Natural killer cell treated with Interleukin-12 subunit alpha and Interleukin-12 subunit beta and Interleukin-15 and Interleukin-18, amount 100 ng/mL, for 72 hours (primary cell): ENCODE measurements at regions not wholly inside any gene's neighbourhood (a gene's known extent, or its start where the extent isn't known, plus 50 kb on each side); places are given as distances from the start of the nearest gene placed in this dataset.
"Not testable (repeated sequence)": the region's sequence is repeated elsewhere in the genome, so short reads cannot be mapped to it uniquely, and the experiment has no call there.

Experiments used
- ATAC-seq, 2 donors: fragments of 150-1000 bp; cut with Tn5 transposase in 1 of 2; sonication (Bioruptor Pico), chemical (Tn5 transposase) in 1 of 2; 2 replicates each; pipeline ENCODE4 v1.10.0; 2021
- DNase-seq: peaks from one replicate; pipeline ENCODE4 v3.0.0; 2022; ENCODE audit warnings: low spot score
- H3K27ac Mint-ChIP-seq, 2 donors: 1 replicate in 1 of 2; 2 replicates in 1 of 2; pipeline ENCODE4 v1.8.0; 2022; ENCODE audit warnings: mixed read lengths in 2 of 2, mild to moderate bottlenecking in 1 of 2, moderate library complexity in 1 of 2
- H3K27me3 Mint-ChIP-seq, 2 donors: 1 replicate in 1 of 2; 2 replicates in 1 of 2; pipeline ENCODE4 v1.8.0; 2022; ENCODE audit warnings: mixed read lengths in 2 of 2
- H3K36me3 Mint-ChIP-seq: one replicate; pipeline ENCODE4 v1.8.0; 2022; ENCODE audit warnings: mixed read lengths
- H3K4me1 Mint-ChIP-seq, 2 donors: 1 replicate in 1 of 2; 2 replicates in 1 of 2; pipeline ENCODE4 v1.8.0; 2022; ENCODE audit warnings: low read depth in 2 of 2, mixed read lengths in 2 of 2, mild to moderate bottlenecking in 1 of 2
- H3K4me3 Mint-ChIP-seq: one replicate; pipeline ENCODE4 v1.8.0; 2022; ENCODE audit warnings: mixed read lengths
- H3K9me3 Mint-ChIP-seq: 2 replicates; pipeline ENCODE4 v1.8.0; 2022; ENCODE audit warnings: mixed read lengths

DNA sequence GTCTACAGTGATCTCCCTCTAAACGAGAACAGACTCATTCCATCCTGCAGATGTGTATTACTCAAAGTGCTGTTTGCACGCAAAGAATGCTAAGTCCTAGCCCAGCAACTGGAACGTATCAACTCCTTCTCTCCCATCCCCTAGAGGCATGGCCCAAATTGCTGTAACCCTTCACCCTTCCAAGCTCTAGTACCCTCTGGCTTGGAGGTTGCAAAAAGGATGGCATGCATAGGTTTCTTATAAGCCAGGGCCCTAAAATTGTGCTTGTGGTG is 71.5 kb upstream of the TGM3 start:
- Mint-ChIP-seq H3K9me3 (no peaks in the 10 kb centered on the region), H3K36me3 (peaks cover 4% of the 10 kb centered on the region), H3K4me3 (no peak overlapping the region), H3K4me1 (no peaks in the 10 kb centered on the region), H3K27me3 (peaks cover 17 to 28% of the 10 kb centered on the region in 2 donors), H3K27ac (no peak overlapping the region)
- ATAC-seq: no peak
- no peak for DNase-seq

DNA sequence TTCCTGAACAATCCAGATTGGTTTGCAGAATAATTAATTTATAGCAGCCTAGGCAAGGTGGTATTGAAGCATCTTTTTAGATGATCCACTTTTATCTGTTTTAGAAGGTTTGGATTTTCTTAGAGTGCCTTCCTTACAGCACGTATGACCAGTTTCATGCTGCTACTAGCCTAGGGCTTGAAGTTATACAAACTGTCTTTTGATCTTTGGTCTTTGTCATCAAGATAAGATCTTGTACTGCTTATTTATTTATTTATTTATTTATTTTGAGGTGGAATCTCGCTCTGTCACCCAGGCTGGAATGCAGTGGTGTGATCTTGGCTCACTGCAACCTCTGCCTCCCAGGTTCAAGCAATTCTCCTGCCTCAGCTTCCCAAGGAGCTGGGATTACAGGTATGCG is 68.5 kb upstream of the TGM3 start:
- not testable (repeated sequence) for ATAC-seq, DNase-seq, H3K27ac Mint-ChIP-seq, H3K4me1 Mint-ChIP-seq, H3K4me3 Mint-ChIP-seq, H3K36me3 Mint-ChIP-seq, H3K9me3 Mint-ChIP-seq
- H3K27me3 Mint-ChIP-seq: peaks cover 8 to 24% of the 10 kb centered on the region in 2 donors

DNA sequence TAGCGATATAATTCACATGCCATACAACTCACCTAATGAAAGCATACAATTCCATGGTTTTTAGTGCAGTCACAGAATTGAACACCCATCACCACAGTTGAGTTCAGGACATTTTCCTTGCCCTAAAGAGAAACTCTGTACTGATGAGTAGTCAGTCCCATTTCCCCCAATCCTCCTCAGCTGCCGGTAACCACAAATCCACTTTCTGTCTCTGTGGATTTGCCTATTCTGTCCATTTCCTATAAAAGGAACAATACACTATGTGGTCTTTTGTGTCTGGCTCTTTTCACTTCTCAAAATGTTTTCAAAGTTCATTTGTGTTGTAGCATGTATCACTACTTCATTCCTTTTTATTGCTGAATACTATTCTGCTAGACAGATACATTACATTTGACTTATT is 67.9 kb upstream of the TGM3 start:
- Mint-ChIP-seq H3K27me3 (peaks cover 8 to 24% of the 10 kb centered on the region in 2 donors), H3K9me3 (no peaks in the 10 kb centered on the region), H3K4me3 (no peak overlapping the region), H3K27ac (no peak overlapping the region), H3K36me3 (no peaks in the 10 kb centered on the region), H3K4me1 (no peaks in the 10 kb centered on the region)
- no peak for DNase-seq
- ATAC-seq: no peak

DNA sequence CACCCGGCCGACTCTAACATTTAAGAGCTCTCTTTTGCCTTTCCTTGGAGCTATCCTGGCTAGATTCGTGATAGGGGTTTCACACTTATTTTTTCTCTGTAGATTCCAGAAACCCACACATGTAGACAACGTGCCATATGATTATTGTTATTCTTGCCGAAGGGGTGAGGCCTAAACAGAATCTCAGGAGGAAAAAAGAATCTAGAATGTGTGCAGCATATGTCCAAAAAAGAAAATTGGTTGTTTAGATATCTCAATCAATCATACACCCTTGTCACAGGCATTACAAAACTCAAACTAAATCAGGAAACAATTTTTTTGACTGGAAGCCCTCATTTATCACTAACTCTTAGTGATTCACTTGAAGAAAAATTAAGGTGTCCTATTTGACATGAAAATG is 66.9 kb upstream of the TGM3 start:
- Mint-ChIP-seq H3K4me1 (no peaks in the 10 kb centered on the region), H3K9me3 (no peaks in the 10 kb centered on the region), H3K36me3 (no peaks in the 10 kb centered on the region), H3K4me3 (no peak overlapping the region), H3K27me3 (peaks cover 8 to 22% of the 10 kb centered on the region in 2 donors), H3K27ac (no peak overlapping the region)
- no peak for DNase-seq
- no peak for ATAC-seq

DNA sequence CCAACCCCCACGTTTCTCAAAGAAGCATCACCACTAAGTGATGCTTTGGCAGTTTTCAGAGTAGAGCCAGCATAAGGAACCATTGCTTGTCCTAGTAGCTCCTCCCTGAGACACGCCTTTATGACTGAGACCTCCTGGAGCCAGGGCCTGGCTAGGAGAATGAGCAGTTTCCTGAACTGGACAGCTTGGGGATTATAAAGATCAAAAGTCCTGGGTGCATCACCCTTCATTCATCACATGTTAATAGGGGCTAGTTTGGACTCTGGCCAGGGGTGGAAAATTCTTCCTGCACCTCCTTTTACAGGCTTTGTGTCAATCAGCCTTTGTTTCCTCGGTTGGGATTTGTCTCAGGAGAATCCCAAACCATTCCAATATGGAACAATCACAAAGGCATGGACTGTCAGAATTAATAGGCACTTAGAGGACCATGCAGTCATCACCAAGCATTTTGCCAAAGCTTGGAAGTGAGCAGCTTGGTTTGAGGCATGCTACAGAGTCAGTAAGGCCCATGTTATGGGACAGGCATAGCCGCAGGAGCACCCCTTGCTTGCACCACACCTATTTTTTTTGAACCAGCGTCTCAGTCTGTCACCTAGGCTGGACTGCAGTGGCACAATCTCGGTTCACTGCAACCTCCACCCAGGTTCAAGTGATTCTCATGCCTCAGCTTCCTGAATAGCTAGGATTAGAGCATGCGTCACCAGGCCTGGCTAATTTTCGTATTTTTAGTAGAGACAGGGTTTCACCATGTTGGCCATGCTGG is 64.9 kb upstream of the TGM3 start:
- DNase-seq (no peak), ATAC-seq (no peak)
- H3K36me3 Mint-ChIP-seq: no peaks in the 10 kb centered on the region

DNA sequence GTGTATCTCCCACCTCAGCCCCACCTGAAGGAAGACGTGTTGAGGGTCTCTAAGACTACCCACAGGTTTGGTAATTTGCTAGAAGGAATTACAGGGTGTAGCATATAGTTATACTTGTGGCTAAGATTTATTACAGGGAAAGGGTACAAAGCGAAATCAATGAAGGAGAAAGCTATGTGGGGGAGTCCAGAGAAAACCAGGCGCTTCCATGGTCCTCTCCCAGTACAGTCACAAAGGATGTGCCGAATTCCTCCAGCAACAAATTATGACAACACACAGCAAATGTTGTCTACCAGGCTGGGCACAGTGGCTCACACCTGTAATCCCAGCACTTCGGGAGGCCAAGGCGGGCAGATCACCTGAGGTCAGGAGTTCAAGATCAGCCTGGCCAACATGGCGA is 64.1 kb upstream of the TGM3 start:
- H3K9me3 Mint-ChIP-seq: no peaks in the 10 kb centered on the region
- H3K4me1 Mint-ChIP-seq: no peaks in the 10 kb centered on the region
- no peaks in the 10 kb centered on the region for H3K36me3 Mint-ChIP-seq
- no peak for DNase-seq
- ATAC-seq: no peak
- no peak overlapping the region for H3K4me3 Mint-ChIP-seq
- H3K27ac Mint-ChIP-seq: no peak overlapping the region
- peaks cover 6 to 16% of the 10 kb centered on the region in 2 donors for H3K27me3 Mint-ChIP-seq

More for the DNA sequence above, 64.9 kb upstream of the TGM3 start:
- Mint-ChIP-seq H3K27me3 (peaks cover 3 to 14% of the 10 kb centered on the region in 2 donors), H3K27ac (no peak overlapping the region), H3K9me3 (no peaks in the 10 kb centered on the region), H3K4me1 (no peaks in the 10 kb centered on the region), H3K4me3 (no peak overlapping the region)

DNA sequence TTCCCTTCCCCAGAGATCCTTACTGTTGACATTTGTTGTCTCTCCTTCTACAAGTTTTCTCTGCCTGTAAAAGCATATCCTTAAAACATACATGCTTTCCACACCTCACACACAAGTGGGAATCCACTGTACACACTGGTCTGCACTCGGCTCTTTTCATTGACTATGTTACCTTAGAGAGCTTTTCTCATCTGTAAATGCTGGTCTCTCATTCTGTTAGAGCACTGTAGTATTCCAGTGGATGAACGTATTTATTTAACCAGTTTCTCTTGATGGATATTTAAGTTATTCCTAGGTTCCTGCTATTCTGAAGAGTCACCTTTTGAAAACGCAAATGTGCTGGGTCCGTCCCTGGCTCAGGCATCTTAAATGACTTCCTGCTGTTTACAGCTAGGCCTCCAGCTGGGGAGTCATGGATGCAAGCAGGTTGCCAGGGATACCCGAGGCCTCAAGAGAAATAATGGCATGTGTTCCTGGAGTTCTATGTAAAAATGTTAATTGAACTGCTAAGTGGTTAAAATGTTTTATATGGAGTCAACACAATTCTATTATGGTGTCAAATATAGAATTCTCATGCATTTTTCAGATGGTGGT is 61.1 kb upstream of the TGM3 start:
- Mint-ChIP-seq H3K36me3 (no peaks in the 10 kb centered on the region), H3K9me3 (no peaks in the 10 kb centered on the region), H3K27ac (no peak overlapping the region), H3K27me3 (peaks cover 7 to 13% of the 10 kb centered on the region in 2 donors), H3K4me1 (no peaks in the 10 kb centered on the region), H3K4me3 (no peak overlapping the region)
- ATAC-seq (no peak), DNase-seq (no peak)

DNA sequence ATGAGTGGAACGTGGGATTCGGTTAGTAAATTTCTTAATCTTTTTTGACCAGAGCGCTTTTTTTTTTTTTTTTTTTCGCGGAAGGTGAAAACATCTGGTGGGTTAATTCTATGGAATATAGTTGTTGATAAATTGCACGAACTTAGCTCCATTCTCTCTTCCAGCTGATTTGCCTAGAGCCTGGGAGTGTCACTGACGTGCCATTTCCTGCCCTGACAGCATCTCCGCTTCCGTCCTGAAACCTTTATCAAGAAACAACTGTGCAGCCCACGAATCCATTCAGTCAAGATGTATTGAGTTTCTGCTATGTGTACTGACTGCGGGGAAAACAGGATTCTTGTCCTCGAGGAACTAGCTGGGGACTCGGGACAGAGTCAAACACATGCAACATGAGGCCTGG is 59.5 kb upstream of the TGM3 start:
- ATAC-seq (no peak), DNase-seq (no peak)
- H3K27me3 Mint-ChIP-seq: peaks cover 10 to 13% of the 10 kb centered on the region in 2 donors
- no peak overlapping the region for H3K27ac Mint-ChIP-seq
- no peaks in the 10 kb centered on the region for H3K36me3 Mint-ChIP-seq
- no peaks in the 10 kb centered on the region for H3K4me1 Mint-ChIP-seq
- no peaks in the 10 kb centered on the region for H3K9me3 Mint-ChIP-seq
- H3K4me3 Mint-ChIP-seq: no peak overlapping the region

DNA sequence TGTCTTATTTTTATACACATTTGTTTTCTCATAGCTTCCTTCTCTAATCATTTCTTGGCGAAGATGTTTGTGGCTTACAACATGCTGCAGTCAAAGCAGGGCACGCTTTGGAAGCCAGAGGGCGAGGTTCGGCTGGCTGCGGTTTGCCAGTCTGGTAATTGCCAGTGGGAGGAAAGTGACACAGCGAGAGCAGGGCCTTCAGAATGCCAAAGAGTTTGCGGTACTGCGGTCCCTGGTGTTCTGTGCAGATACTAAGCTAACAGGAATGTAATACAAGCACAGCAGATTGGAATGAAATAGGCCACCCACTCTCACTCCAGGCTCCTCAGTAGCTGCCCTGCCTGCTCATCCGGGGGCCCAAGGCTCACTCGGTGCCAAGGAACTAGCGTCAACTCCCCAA is 58.7 kb upstream of the TGM3 start:
- ATAC-seq (no peak), DNase-seq (no peak)
- H3K27ac Mint-ChIP-seq: no peak overlapping the region
- no peak overlapping the region for H3K4me3 Mint-ChIP-seq
- H3K36me3 Mint-ChIP-seq: no peaks in the 10 kb centered on the region
- H3K27me3 Mint-ChIP-seq: peaks cover 10 to 13% of the 10 kb centered on the region in 2 donors
- H3K9me3 Mint-ChIP-seq: no peaks in the 10 kb centered on the region
- no peaks in the 10 kb centered on the region for H3K4me1 Mint-ChIP-seq

DNA sequence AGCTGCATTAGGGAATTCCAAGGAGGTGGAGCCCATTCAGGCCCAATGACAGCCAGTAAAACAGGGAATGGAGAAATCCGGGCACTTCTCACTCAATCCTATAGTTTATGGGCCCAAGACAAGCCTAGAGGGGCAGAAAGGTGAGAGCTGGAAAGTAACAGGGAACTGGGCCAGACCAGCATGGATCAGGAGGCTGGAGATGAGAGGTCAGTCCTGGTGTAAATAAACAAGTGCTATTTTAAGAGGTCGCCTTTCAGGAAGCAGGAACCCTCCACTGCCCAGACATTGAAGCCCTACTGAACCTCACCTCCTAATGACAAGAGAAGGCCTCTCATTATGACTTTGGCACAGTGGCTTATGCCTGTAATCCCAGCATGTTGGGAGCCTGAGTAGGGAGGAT is 57.2 kb upstream of the TGM3 start:
- H3K27me3 Mint-ChIP-seq: peaks cover 19 to 22% of the 10 kb centered on the region in 2 donors

DNA sequence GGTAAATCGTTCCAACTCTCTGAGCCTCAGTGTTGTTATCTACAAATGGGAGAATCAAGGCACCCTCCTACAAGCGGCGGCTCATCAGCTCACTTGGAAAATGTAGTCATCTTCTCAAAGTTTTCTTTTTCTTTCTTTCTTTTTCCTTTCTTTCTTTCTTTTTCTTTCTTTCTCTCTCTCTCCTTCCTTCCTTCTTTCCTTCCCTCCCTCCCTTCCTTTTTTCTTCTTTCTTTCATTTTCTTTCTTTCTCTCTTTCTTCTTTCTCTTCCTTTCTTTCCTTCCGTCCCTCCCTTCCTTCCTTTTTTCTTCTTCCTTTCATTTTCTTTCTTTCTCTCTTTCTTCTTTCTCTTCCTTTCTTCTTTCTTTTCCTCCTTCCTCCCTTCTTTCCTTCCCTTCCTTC is 55.0 kb upstream of the TGM3 start:
- Mint-ChIP-seq H3K9me3 (no peaks in the 10 kb centered on the region), H3K27me3 (peaks cover 19 to 22% of the 10 kb centered on the region in 2 donors), H3K4me1 (no peaks in the 10 kb centered on the region), H3K4me3 (no peak overlapping the region), H3K27ac (no peak overlapping the region), H3K36me3 (no peaks in the 10 kb centered on the region)
- ATAC-seq (no peak), DNase-seq (no peak)

More for the DNA sequence above, 57.2 kb upstream of the TGM3 start:
- H3K27ac Mint-ChIP-seq: no peak overlapping the region
- no peak overlapping the region for H3K4me3 Mint-ChIP-seq
- no peak for DNase-seq
- H3K4me1 Mint-ChIP-seq: no peaks in the 10 kb centered on the region
- ATAC-seq: no peak
- no peaks in the 10 kb centered on the region for H3K36me3 Mint-ChIP-seq
- no peaks in the 10 kb centered on the region for H3K9me3 Mint-ChIP-seq

DNA sequence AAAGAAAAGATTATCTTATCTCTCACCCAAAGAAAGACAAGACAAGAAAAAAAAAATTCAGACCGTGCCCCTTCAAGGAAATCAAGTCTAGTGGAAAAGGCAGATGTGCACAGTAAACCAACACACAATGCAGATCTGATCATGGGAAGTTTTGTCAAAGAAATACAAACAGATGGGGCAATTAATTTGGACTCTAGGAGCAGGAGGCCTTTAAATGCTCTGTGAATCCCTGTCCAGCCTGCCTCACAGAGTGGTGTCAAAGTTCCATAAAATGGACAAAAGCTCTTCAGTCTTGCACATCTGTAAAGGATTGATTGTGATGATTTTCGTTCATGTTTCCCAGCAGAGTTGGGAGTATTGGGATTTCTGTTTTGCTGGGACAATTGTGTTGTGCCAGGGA is 53.1 kb upstream of the TGM3 start:
- Mint-ChIP-seq H3K27ac (no peak overlapping the region), H3K36me3 (no peaks in the 10 kb centered on the region), H3K4me3 (no peak overlapping the region), H3K4me1 (no peaks in the 10 kb centered on the region), H3K27me3 (peaks cover 16 to 18% of the 10 kb centered on the region in 2 donors), H3K9me3 (no peaks in the 10 kb centered on the region)
- DNase-seq: no peak
- no peak for ATAC-seq

DNA sequence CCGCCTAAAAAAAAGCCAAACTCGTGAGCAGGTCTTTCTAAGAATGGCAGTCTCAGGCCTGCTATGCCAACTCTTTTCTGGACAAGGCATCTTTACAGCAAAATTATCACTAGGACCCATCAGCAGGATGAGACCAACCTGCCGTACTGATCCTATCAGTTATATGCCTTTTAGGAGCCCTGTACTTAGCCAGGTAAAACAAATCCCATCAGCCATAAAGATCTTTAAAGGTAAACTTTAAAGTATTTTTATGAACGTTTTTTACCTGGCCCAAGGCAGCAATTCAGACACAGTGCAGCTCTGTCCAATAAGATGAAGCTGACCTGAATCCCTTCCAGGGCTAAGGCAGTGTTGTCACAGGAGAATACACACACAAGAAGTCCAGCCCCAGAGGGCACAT is 51.3 kb upstream of the TGM3 start:
- Mint-ChIP-seq H3K9me3 (no peaks in the 10 kb centered on the region), H3K4me3 (no peak overlapping the region), H3K27ac (no peak overlapping the region), H3K27me3 (peaks cover 24 to 25% of the 10 kb centered on the region in 2 donors), H3K36me3 (no peaks in the 10 kb centered on the region), H3K4me1 (no peaks in the 10 kb centered on the region)
- no peak for DNase-seq
- no peak for ATAC-seq

DNA sequence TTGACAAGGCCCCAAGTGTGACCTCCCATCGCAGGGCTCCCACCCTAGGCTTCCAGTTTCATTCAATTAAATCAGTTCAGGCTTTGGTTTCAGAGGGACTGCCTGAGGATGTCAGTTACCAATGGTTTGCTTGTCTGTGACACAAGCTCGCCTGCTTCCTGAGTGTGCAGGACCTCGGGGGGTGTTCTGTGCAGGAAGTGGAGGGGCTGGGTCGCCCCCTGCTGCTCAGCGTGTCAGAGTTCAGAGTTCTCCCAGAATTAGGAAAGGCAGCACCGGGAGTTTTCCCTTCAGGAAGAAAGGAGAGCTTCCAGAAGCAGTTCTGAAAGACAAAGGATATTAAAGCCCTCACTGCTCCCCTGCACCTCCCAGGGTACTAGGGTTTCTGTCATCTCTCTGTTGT is 50.8 kb upstream of the TGM3 start:
- no peaks in the 10 kb centered on the region for H3K9me3 Mint-ChIP-seq
- no peaks in the 10 kb centered on the region for H3K4me1 Mint-ChIP-seq
- H3K36me3 Mint-ChIP-seq: no peaks in the 10 kb centered on the region
- H3K27ac Mint-ChIP-seq: no peak overlapping the region
- no peak for ATAC-seq
- no peak overlapping the region for H3K4me3 Mint-ChIP-seq
- peaks cover 25 to 28% of the 10 kb centered on the region in 2 donors for H3K27me3 Mint-ChIP-seq
- no peak for DNase-seq

DNA sequence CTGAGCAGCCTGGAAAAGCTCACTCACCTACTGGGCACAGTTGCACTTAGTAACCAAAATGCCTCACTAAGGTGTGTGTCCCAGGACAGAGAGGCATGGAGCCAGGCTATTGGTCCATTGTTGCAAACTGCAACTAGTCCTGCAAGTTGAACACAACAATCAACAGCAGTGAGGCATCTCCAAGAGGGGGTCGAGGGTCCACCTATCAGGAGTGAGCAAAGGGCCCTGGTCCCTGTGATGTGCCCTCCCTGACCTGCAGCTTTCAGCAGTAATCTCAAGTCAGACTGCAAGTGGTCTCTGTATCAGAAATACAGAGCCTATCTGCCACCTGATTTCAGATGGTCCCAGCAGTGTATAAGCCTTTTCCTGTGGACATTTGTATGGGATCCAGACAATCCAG is 50.2 kb upstream of the TGM3 start:
- no peak for ATAC-seq
- no peak for DNase-seq
- H3K36me3 Mint-ChIP-seq: no peaks in the 10 kb centered on the region
- H3K27ac Mint-ChIP-seq: no peak overlapping the region
- no peaks in the 10 kb centered on the region for H3K4me1 Mint-ChIP-seq
- peaks cover 26 to 34% of the 10 kb centered on the region in 2 donors for H3K27me3 Mint-ChIP-seq
- no peak overlapping the region for H3K4me3 Mint-ChIP-seq
- H3K9me3 Mint-ChIP-seq: no peaks in the 10 kb centered on the region
